GM21447 (cell line): ENCODE measurements at regions not wholly inside any gene's neighbourhood (a gene's known extent, or its start where the extent isn't known, plus 50 kb on each side); places are given as distances from the start of the nearest gene placed in this dataset.

Source experiments
- ATAC-seq: cut with Tn5 transposase; IDR thresholded peaks from one replicate; pipeline ENCODE4 v1.9.1; 2021; ENCODE audit not compliant: unreplicated experiment

DNA sequence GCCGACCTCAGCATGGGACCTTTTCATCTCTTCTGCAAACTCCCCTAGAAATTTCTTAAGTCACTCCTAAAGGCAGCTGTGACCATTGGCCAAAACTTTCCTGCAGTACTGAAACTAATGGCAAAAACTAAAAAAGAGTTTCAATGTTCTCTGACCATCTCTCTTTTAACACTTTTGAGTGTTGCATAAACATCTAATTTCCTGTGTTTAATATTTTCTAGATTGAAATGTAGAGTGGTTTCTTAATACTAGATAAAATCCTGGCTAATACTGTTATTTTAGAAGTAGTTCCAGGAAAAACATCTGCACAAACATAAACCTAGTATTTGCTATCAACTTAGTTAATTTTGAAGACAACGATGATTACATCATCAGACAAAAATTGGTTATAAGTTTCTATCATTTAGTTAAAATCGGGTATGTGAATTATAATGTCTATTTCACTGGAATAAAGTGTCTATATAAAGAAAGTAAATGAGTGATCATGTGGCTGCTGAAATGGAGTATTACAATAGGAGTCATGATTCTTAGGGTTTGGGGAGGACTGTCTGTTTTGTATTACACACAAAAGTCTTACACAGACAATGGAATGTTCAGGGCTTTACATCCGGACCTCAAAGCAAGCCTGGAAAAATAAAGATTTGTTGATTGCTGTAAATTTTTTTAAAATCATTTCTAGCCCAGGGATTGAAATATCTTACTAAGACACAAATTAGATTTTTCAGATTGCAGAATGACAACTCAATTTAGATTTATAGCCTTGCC lies 1323.4 kb downstream of the C4orf33 start:
- no peak for ATAC-seq

DNA sequence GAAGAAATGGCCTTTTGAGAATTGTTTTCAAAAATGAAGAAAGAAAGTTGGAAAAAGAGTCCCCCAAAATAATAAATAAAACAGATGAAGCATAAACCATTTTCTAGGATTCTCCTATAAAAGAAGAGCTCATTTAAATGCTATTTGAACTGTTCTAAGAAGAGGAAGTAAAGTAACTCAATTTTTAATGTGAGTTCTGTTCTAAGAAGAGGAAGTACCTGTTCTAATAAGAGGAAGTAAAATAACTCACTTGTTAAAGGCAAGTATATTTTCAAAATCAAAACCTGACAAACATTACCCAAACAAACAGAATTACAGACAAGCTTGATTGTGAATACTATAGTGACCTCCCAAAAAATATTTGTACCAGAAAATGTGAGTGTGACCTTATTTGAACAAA lies 1326.3 kb downstream of the C4orf33 start:
- ATAC-seq, result no peak

DNA sequence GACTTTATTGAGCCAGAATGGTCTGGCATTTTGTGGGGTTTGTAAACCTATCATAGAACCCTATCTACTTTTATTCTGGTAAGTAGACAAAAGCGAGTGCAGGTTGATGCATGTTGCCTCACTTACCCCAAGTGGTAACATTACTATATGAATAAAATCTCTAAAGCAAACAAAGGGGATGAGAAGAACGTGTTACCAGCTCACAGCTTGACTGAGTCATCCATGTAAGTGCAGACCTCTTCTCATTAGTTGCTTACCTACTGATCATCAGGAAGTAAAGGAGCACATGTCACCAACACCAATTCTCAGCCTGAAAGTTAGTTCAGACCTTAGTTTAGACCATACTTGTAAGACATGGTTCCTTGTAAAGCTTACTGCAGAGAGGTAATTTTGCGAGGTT lies 1328.3 kb downstream of the C4orf33 start:
- no peak for ATAC-seq

DNA sequence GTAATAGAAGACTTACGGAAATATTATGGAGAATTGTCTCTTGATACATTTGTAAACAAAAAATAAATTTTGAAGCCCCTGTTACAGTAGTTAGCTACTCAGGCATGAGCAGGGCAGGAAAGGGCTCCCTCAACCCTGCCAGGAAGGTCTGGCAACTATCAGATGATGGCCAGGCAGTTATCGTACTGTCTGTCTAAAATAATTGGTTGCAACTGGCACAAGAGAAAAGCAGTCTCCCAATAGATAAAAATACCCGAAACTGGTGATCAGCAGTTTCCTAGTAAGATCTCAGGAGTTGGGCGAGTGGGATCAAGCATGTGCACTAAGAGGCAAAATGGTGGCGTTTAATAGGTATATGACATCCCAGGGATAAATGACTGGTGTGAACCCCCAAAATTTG lies 1336.3 kb downstream of the C4orf33 start:
- ATAC-seq, result no peak

DNA sequence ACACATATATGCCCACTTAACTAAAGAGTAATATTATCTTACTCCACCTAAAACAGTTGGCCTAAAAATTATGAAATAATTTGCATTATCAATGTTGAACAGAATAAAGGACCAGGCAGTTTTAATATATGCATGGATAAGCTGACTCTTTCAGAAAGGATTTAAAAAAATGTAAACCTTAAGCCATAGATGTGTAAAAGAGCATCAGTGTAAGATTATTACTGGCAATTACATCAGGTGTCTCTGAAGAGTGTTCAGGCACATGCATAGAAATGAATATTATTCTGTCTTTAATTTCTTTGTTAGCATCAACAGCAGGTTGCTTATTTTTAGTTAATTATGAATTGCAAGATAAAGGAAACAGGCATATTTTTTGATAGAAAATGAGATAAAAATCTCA lies 1353.8 kb downstream of the C4orf33 start:
- ATAC-seq, result no peak

DNA sequence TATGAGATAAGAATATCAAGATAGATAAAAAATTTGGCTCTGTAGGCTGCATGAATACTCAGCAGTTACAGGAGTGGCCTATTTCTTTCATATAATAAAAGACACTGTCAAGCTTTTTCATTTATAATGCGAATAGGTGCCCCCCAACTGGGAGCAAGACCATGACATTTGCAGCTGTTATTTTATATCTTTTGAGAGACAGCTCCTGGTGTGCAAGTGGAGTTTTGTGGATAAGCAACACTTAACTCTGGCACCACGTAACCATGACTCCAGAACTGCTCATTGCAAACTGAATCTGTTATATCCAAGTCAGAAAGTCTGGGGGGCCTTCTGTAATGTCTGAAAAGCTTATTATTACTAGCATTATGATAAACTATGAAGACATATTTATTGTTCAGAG lies 1372.4 kb downstream of the C4orf33 start:
- no peak for ATAC-seq

DNA sequence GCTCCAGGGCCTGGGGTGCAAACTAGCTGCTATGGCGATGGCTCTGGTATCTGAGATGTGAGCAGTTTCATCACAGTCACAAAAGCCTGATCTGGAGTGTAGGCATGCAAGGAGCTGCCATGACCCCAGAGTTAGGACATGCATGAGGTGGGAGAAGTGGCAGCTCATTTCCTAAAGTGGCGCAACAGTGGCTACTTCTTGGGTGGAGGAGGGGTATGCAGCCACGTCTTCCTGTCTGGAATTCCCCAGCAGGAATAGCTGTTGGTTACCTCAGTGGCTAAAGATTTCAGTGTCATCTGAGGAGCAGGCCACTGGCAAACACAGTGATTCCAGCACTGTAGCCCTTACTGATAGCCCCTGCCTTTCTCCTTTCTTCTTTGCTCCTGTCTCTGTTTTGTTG lies 1382.5 kb downstream of the C4orf33 start:
- no peak for ATAC-seq

DNA sequence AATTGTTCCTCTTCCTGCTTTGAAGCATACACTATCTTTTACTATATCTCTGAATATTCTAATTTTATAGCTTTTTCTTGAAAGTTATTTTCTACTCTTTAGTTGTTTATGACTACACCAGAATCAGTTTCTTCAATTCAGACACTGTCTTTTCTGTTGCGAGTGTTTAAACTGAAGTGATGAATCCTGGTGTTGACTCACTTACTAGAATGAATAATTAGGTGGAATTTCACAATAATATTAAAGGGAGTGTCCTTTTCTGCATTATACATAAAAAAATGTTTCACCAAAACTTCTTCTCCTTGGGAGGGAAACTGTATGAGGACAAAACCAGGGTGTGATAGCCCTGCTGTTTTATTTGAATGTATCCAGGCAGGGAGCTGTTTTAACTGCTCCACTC lies 1383.1 kb downstream of the C4orf33 start:
- ATAC-seq, result no peak

DNA sequence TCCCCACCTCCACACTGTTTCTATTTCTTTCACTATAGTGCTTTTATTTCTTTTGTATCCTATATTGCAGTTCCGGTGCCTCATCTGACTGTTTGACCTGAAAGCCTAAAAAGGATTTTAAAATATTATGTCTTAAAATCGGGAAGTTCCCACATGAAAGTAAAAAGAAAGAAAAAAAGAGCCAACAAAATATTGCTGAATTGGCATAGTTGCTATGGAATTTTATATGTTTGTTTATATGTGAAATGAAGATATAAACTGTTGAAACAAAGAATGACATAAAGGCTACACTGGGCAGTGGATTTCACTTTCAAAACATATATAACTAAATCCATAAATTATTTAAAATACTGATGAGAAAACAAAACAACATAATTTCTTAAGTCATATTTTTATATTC lies 1383.7 kb downstream of the C4orf33 start:
- ATAC-seq, result no peak

DNA sequence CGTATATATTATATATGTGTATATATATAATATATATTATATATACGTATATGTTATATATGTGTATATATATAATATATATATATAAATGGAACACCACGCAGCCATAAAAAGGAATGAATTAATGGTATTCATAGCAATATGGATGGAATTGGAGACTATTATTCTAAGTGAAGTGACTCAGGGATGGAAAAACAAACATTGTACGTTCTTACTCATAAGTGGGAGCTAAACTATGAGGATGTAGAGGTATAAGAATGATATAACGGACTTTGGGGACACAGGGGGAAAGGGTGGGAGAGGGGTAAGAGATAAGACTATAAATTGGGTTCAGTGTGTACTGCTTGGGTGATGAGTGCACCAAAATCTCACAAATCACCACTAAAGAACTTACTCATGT lies 1388.9 kb downstream of the C4orf33 start:
- ATAC-seq, result no peak

DNA sequence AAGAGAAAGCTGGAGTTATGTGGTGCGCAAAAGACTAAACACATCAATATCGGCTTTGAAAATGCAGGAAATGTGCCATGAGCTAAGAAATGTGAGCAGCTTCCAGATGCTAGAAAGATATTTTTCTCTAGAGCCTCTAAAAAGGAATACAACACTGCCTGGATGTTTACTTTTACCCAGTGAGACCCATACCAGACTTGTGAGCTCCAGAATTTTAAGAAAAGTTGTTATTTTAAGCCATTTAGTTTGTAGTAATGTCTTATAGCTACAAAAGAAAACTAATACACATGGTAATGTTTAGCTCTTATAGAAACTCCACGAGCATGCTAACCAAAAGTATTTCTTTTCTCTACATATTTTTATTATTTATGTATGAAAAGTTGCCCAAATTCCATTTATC lies 1389.4 kb downstream of the C4orf33 start:
- no peak for ATAC-seq

DNA sequence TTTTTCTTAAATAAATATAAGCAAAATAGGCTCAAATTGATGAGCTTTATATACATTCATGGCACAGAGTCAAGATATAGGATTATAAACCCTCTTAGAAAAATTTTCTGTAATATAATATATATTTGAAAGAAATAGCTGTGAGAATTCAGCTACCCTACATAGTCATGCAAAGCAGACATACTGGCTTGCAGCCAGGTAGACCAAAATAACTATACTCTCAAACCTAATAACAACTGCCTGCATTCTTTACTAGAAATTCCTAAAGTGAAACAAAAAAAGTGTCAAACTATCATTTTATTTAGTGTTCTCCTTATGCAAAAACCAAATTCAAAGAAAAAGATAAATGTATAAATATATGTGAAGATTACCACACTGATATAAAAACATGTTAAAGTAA lies 1390.2 kb downstream of the C4orf33 start:
- ATAC-seq, result no peak

DNA sequence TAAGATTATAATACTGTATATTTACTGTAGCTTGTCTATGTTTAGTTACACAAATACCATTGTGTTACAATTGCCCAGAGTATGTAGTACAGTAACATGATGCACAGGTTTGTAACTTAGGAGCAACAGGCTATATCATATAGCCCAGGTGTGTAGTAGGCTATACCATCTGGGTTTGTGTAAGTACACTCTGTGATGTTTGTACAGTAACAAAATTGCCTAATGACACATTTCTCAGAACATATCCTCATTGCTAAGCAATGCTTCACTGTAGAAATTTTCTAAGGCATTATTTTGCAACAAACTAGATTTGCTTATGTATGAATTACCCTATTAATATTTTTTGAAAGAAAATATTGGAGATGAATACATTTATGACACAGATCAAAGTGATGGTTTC lies 1390.9 kb downstream of the C4orf33 start:
- ATAC-seq, result no peak

DNA sequence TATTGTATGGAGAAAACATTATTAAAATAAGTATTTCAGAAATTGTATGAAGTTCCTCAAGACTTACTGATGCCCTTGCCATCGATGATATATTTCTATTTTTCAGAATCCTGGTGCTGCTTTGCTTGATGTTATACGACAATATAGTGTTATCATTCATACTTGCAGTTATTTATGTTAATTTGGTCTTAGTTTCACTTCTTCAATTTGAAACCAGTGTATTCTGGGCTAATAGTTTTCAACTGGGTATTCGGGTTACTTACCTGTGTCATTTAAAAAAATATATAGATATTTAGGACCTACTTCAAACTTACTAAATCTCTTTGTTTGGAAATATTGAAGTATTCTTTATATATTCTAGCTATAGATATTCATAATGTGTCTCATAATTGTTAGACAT lies 1414.7 kb downstream of the C4orf33 start:
- ATAC-seq, result no peak

DNA sequence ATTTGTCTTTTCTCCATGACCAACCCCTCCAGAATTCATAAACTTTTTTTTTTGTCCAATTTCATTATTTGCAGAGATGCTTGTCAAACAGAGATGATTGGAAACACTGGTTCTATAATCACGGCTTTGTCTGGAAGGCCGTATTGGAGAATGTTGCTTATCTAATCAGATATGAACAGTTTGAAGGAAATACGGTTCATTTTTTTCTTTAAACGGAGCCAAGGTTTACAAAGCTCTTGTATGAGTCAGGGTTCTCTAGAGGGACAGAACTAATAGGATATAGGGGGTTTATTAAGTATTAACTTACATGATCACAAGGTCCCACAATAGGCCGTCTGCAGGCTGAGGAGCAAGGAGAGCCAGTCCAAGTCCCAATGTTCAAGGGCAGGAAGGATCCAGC lies 1415.8 kb downstream of the C4orf33 start:
- ATAC-seq, result no peak

DNA sequence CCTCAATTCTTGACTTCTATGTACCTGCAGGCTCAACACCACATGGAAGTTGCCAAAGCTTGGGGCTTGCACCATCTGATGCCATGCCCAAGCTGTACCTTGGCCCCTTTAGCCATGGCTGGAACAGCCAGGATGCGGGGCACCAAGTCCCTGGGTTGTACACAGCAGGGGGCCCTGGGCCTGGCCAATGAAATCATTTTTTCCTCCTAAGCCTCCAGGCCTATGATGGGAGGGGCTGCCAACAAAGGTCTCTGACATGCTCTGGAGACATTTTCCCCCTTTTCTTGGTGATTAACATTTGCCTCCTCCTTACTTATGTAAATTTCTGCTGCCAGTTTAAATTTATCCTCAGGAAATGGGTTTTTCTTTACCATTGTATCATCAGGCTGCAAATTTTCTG lies 1428.1 kb downstream of the C4orf33 start:
- no peak for ATAC-seq

DNA sequence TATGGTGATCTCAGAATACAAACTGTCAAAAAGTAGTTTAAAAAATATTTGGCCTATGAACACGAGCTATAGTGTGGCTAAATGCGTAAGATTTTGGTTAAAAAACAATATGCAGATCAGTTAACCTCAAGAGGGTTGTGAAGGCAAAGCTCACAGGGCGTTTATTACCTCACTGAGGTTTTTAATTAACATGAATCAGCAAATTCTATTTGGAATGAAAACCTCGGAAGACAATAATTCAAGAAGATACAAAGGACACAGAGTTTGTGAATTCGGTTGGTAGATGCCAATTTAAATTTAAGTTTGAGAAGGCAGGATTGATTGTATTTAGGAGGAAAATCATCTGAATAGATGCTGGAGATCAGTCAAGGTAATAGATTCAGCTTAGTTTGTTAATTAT lies 1434.6 kb downstream of the C4orf33 start:
- no peak for ATAC-seq

DNA sequence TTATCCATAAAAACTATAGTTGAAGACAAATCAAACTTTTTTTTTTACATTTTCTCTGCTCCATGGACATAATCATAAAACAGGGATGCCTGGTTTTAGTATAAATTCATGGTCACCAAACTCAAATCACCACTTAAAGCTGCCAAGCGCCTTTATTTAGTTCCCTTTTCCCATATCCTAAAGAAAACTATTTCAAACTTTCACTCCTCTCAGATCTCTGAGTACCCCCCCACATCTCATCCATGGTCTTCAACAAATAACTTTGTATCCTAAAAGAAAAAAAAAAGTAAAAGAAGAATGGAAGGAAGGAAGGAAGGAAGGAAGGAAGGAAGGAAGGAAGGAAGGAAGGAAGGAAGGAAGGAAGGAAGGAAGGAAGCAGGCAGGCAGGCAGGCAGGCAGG lies 1438.7 kb downstream of the C4orf33 start:
- ATAC-seq, result no peak

DNA sequence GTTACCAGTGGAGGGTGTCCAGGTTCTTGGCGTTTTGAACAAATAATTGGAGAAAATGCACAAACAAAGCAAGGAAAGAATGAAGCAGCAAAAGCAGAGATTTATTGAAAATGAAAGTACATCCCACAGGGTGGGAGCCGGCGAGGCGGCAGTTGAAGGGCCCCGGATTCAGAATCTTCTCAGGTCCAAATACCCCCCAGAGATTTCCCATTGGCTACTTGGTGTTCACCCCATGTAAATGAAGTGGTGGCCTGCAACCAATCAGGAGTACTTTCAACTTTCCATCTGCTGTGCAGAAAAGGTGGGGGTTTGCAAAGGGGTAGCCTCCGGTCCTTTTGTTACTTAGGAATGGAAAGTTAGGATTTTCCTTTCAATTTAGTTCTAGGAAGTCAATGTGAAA lies 1447.0 kb downstream of the C4orf33 start:
- no peak for ATAC-seq

DNA sequence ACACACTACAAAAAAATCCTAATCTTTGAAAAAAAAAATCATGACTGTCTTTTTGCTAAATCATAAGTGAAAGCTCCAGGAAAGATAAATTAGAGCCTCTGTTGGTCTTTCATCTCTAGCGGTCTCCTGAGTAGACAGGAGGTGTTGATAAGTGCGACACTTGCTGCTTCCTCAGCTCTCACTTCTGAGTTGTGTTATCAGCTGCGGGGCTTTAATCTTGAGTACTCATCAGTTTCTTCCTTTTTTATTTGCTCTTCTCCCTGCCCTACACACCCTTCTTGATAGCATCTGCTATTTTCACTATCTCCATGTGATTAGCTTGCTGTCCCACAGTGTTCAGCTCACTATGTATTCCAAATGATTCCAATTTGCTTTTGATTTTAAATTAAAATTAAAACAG lies 1449.2 kb downstream of the C4orf33 start:
- ATAC-seq, result no peak

DNA sequence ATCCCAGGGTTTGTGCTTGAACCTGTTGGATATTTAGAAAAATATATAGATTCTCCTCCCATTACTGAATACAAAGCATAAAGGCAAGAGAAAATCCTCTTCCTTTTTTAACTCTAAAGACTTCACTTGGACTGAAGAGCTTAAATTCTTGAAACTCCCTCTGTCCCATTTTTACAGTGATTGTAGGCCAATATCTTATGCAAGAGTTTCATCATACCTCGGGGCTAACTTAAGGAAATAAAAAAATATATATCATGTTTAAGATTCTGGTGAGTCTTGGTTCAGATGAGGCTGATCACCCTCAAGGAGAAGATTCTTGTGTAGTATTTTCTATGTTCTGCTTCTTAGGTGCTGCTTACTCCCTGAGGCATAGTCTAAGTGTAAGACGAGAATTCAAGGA lies 1449.6 kb downstream of the C4orf33 start:
- no peak for ATAC-seq

DNA sequence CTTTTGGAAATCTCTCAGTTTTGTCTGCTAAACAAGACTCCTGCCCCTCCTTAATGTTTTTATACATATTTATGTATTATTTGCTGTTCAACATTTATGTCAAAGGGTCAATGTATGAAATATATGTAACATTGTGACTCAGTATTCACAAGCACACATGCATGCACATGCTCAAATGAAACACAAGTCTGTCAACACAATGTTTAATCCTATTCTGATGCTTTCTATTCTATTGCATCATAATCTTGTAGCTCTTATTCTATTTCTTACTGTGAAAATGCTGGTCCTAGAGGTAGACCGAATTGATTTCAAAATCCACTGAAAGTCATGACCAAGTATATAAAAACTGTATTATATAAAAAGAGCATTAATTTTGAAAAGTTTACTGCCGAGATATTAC lies 1463.3 kb downstream of the C4orf33 start:
- ATAC-seq, result no peak

DNA sequence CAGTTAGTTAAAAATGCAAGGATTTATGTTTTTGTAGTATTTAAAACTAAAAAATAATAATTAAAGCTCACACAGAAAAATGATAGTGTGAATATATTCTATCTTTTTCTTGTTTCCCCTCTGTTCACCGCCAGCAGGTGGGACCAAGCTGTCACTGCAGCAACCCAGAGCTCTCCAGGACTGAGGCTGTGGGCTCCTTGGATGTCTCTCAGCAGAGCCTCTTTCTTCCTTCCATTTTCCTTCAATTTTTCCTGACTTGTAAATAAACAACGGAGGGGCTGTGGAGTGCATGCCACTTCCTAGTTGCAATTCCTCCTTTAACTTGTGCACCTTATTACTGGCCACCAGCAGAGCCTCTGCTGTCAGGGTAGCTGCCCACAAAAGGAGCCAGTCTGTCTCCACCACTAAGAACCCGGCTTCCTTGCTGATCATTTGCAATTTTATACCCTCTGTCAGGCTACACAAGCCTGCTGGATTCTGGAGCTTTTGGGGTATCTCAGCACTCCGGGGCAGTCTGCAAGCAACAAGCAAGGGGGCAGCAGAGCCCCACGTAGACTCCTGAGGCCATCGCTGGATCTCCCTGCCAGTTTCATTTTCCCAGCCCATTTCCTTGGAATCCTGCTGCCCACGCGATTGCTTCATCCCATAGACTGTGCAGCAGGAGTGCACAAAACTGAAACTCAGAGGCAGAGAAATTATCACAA lies 1467.4 kb downstream of the C4orf33 start:
- no peak for ATAC-seq
